NCI-H345 treated with DMSO at 0.1 percent for 48 hours (cell line): ENCODE measurements at regions not wholly inside any gene's neighbourhood (a gene's known extent, or its start where the extent isn't known, plus 50 kb on each side); places are given as distances from the start of the nearest gene placed in this dataset.
A peak's percentile ranks its signal among the peaks of the same experiment; 100 is the strongest.
"Not testable (repeated sequence)": the region's sequence is repeated elsewhere in the genome, so short reads cannot be mapped to it uniquely, and the experiment has no call there.

Experiments
- DNase-seq: peaks from one replicate; lab custom pipeline; 2025; ENCODE audit not compliant: unreplicated experiment; lab: John Stamatoyannopoulos, UW

- no peak for DNase-seq
Measured at GRCh38 chr7:68043546-68043945, 1046.9 kb downstream of the TYW1 start.

- no peak for DNase-seq
Measured at GRCh38 chr7:68050627-68051026, 1054.0 kb downstream of the TYW1 start.

GRCh38 chr7:68058014-68058413, 1061.4 kb downstream of the TYW1 start:
- no peak for DNase-seq

GRCh38 chr7:68063171-68063570, 1066.5 kb downstream of the TYW1 start:
- DNase-seq: no peak

GRCh38 chr7:68065581-68065980, 1068.9 kb downstream of the TYW1 start:
- DNase-seq: no peak

- DNase-seq: no peak
Measured at GRCh38 chr7:68067845-68068244, 1071.2 kb downstream of the TYW1 start.

- no peak for DNase-seq
Measured at GRCh38 chr7:68070992-68071391, 1074.4 kb downstream of the TYW1 start.

GRCh38 chr7:68073701-68074100, 1077.1 kb downstream of the TYW1 start:
- DNase-seq: no peak

GRCh38 chr7:68074242-68074641, 1077.6 kb downstream of the TYW1 start:
- DNase-seq: no peak

- DNase-seq: peak; percentile 18
Measured at GRCh38 chr7:68078157-68078710, 1081.6 kb downstream of the TYW1 start.

GRCh38 chr7:68082066-68082960, 1085.7 kb downstream of the TYW1 start:
- not testable (repeated sequence) for DNase-seq

GRCh38 chr7:68082961-68083657, 1086.5 kb downstream of the TYW1 start:
- not testable (repeated sequence) for DNase-seq

- DNase-seq: no peak
Measured at GRCh38 chr7:68087401-68087800, 1090.8 kb downstream of the TYW1 start.

GRCh38 chr7:68088879-68089278, 1092.2 kb downstream of the TYW1 start:
- DNase-seq: no peak

- DNase-seq: not testable (repeated sequence)
Measured at GRCh38 chr7:68090256-68090655, 1093.6 kb downstream of the TYW1 start.

GRCh38 chr7:68103319-68103718, 1106.7 kb downstream of the TYW1 start:
- DNase-seq: no peak

- peak; percentile 22 for DNase-seq
Measured at GRCh38 chr7:68107261-68107660, 1110.6 kb downstream of the TYW1 start.

GRCh38 chr7:68107968-68108367, 1111.3 kb downstream of the TYW1 start:
- no peak for DNase-seq

- no peak for DNase-seq
Measured at GRCh38 chr7:68109299-68109698, 1112.7 kb downstream of the TYW1 start.

- no peak for DNase-seq
Measured at GRCh38 chr7:68119411-68119810, 1122.8 kb downstream of the TYW1 start.

GRCh38 chr7:68121056-68121455, 1124.4 kb downstream of the TYW1 start:
- no peak for DNase-seq

- no peak for DNase-seq
Measured at GRCh38 chr7:68121655-68122054, 1125.0 kb downstream of the TYW1 start.
